Spleen (tissue), 11 donors: ENCODE measurements at regions not wholly inside any gene's neighbourhood (a gene's known extent, or its start where the extent isn't known, plus 50 kb on each side); places are given as distances from the start of the nearest gene placed in this dataset.

ENCODE experiments used
- DNase-seq: peaks from one replicate; pipeline ENCODE4 v3.0.0-alpha.2; 2020
- H3K27ac ChIP-seq, 8 donors: fragments of 200-600 bp; sonication (generic) in 7 of 8; 1 replicate in 4 of 8; 2 replicates in 4 of 8; pipeline versions ENCODE4 v1.5.0 to v1.8.0; 2016 to 2021; ENCODE audit warnings: inconsistent platforms in 4 of 8, mild to moderate bottlenecking in 4 of 8, moderate library complexity in 1 of 8
- H3K27me3 ChIP-seq, 7 donors: fragments of 200-600 bp; sonication (generic) in 6 of 7; replicated peaks in 1 of 7; 1 replicate in 4 of 7; 2 replicates in 3 of 7; pipeline versions ENCODE4 v1.5.0 to v1.8.0; 2016 to 2021; ENCODE audit warnings: inconsistent platforms in 3 of 7, mild to moderate bottlenecking in 1 of 7
- H3K36me3 ChIP-seq, 6 donors: fragments of 200-600 bp; sonication (generic) in 5 of 6; 1 replicate in 4 of 6; 2 replicates in 2 of 6; pipeline versions ENCODE4 v1.5.0 to v1.8.0; 2016 to 2021; ENCODE audit warnings: inconsistent platforms in 2 of 6
- H3K4me1 ChIP-seq, 6 donors: fragments of 200-600 bp; sonication (generic) in 5 of 6; 1 replicate in 3 of 6; 2 replicates in 3 of 6; pipeline versions ENCODE4 v1.5.0 to v1.8.0; 2016 to 2021; ENCODE audit warnings: inconsistent platforms in 3 of 6
- H3K4me3 ChIP-seq, 8 donors: fragments of 200-600 bp; sonication (generic) in 7 of 8; 1 replicate in 4 of 8; 2 replicates in 4 of 8; pipeline versions ENCODE4 v1.5.0 to v1.8.0; 2016 to 2021; ENCODE audit warnings: inconsistent platforms in 4 of 8, mild to moderate bottlenecking in 4 of 8, moderate library complexity in 2 of 8
- H3K9me3 ChIP-seq, 8 donors: fragments of 200-600 bp; sonication (generic) in 7 of 8; 1 replicate in 4 of 8; 2 replicates in 4 of 8; pipeline versions ENCODE4 v1.5.0 to v1.8.0; 2016 to 2021; ENCODE audit warnings: inconsistent platforms in 4 of 8
- POLR2A ChIP-seq, 3 donors: fragments of 450-650 bp; IDR thresholded peaks; one replicate each; pipeline ENCODE4 v1.5.1; 2017; ENCODE audit warnings: antibody characterized with exemption in 3 of 3, mild to moderate bottlenecking in 1 of 3
- POLR2AphosphoS5 ChIP-seq, 3 donors: sonication (generic); formaldehyde crosslinking; IDR thresholded peaks; one replicate each; pipeline ENCODE4 v1.5.1; 2017; ENCODE audit warnings: antibody characterized with exemption in 3 of 3
- WGBS, 5 donors: extraction: QIAGEN DNeasy Blood & Tissue Kit in 3 of 5; methylation state at CpG; one replicate each; pipeline versions ENCODE4 v1.1.5 to v1.1.7; 2013 to 2018; 5-methylcytosine and 5-hydroxymethylcytosine counted together
- intact Hi-C: fragments of 100-400 bp; cut with DNase I; formaldehyde crosslinking; loops from one replicate; pipeline ENCODE4 v1.15.0; 2023; ENCODE audit warnings: low total_unique reads
- TF ChIP-seq, protein P1 (sequence below), 11 experiments: fragments of 200-600 bp in 7 of 11; fragments of 450-650 bp in 4 of 11; sonication (generic) in 4 of 11; IDR thresholded peaks in 8 of 11; conservative IDR thresholded peaks in 3 of 11; 1 replicate in 7 of 11; 2 replicates in 4 of 11; pipeline versions ENCODE4 v1.4.0 to v1.8.0; 2016 to 2021; ENCODE audit warnings: antibody characterized with exemption in 11 of 11, inconsistent platforms in 4 of 11, mild to moderate bottlenecking in 1 of 11
- donor health status: healthy with polysubstance abuse.
- donor health status: DM: no; HTN: no; CAD: no; lungs with moderate emphysema.
- donor health status: DM: no; HTN: no; CAD: no.
- donor health status: Bipolar disorder and iron deficiency.
- donor health status: healthy.
- donor health status: DM: no; HTN: no; CAD: no.
- donor health status: DM: yes; HTN: yes; CAD: no.

DNA sequence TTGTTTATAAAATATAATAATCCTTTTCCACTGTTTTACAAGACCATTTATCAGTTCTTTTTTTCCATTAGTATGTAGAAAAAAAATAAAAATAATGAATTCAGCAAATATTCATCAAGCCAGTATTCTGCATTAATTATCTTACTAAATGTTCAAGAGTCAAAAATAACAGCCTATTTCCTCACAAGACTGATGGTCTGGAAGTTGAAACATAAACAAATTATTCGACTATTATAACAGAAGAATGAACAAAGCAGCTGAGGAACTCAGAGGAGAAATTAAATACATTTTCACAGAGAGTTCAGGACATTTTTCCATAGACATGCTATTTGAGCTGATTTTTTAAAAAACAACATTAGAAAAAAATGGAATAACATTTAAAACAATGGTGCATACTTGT, 2594.8 kb downstream of the ARAP2 start:
- Histone ChIP-seq H3K9me3 (peaks cover 0 to 6% (median 0%) of the 10 kb centered on the region in 8 donors), H3K27me3 (no peaks in the 10 kb centered on the region), H3K4me1 (no peaks in the 10 kb centered on the region), H3K27ac (no peak overlapping the region), H3K4me3 (no peak overlapping the region), H3K36me3 (no peaks in the 10 kb centered on the region)
- intact Hi-C loops = no loop called here
- no peak for TF ChIP-seq POLR2A (IDR thresholded peaks at IDR 0.05)
- TF ChIP-seq, protein P1, sequence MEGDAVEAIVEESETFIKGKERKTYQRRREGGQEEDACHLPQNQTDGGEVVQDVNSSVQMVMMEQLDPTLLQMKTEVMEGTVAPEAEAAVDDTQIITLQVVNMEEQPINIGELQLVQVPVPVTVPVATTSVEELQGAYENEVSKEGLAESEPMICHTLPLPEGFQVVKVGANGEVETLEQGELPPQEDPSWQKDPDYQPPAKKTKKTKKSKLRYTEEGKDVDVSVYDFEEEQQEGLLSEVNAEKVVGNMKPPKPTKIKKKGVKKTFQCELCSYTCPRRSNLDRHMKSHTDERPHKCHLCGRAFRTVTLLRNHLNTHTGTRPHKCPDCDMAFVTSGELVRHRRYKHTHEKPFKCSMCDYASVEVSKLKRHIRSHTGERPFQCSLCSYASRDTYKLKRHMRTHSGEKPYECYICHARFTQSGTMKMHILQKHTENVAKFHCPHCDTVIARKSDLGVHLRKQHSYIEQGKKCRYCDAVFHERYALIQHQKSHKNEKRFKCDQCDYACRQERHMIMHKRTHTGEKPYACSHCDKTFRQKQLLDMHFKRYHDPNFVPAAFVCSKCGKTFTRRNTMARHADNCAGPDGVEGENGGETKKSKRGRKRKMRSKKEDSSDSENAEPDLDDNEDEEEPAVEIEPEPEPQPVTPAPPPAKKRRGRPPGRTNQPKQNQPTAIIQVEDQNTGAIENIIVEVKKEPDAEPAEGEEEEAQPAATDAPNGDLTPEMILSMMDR (IDR thresholded peaks at IDR 0.05 in 8 of 11, conservative IDR thresholded peaks at IDR 0.05 in 3 of 11) = no peak
- TF ChIP-seq POLR2AphosphoS5 (IDR thresholded peaks at IDR 0.05) = no peak
- WGBS, 5 donors = 23 to 58% (median 30%) methylated on average over 1 of the region's 1 CpG
- DNase-seq = no peak

DNA sequence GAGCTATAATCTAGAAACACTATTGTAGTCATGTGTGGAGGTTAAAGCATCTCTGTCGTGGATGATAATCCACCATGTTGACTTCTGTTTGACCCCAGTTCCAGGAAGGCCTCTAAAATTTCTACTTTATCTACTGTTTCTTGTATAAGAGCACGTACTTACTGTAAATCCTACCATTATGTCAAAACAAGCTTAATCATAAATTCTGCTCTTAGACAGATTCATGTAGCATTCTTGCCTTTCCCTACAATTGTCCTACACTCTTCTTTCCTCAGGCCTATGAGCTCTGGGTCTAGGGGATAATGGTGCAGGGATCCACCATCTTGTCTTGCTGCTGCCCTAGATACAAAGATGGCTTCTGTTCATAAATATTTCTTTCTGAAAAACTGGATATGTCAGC, 2594.3 kb downstream of the ARAP2 start:
- Histone ChIP-seq H3K4me1 (no peaks in the 10 kb centered on the region), H3K9me3 (peaks cover 0 to 6% (median 0%) of the 10 kb centered on the region in 8 donors), H3K27me3 (no peaks in the 10 kb centered on the region), H3K36me3 (no peaks in the 10 kb centered on the region), H3K27ac (no peak overlapping the region), H3K4me3 (no peak overlapping the region)
- no peak for TF ChIP-seq POLR2A (IDR thresholded peaks at IDR 0.05)
- no peak for TF ChIP-seq POLR2AphosphoS5 (IDR thresholded peaks at IDR 0.05)
- TF ChIP-seq, protein P1 (IDR thresholded peaks at IDR 0.05 in 8 of 11, conservative IDR thresholded peaks at IDR 0.05 in 3 of 11) = no peak
- intact Hi-C loops = no loop called here
- WGBS, 5 donors = 51 to 71% (median 65%) methylated on average over 2 of the region's 2 CpGs
- no peak for DNase-seq

DNA sequence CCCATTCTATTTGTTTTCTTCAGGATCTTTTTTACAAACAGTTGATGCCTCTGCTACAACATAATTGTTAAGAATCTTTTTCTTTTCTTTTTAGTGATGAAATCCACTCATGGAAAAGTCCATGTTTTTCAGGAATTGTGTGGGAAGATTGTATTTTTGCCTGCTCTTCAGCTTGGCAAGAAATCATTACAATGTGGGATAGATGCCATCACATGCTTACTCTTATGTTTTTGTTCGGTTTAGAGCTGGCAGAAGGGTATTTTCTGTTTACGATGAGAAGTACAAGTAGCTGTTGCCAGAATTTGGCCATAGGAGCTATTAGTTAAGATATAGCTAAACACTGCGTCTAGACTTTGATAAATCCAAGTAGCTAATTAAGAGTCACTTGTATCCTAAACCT, 2585.3 kb downstream of the ARAP2 start:
- peaks cover 0 to 48% (median 26%) of the 10 kb centered on the region in 8 donors for H3K9me3 ChIP-seq
- 76 to 87% (median 79%) methylated on average over 3 of the region's 3 CpGs for WGBS, 5 donors
- H3K27ac ChIP-seq = no peak overlapping the region

DNA sequence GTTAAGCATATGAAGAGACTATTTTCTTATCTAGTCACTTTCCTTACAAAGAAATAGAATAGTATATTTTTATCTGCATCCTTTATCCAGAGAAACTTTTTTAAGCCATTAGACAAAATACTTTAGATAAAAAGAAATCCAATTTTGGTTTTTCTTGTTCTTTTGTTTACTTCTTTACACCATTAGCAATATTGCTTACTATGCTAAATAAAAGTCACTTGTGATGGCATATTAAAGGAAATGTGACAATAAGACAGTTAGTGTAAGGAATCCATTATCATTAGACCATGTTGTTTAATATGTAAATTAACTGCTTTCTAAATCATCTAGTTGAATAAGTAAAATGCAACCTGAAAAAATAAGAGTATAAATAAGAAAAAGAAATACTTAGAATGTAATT, 2582.7 kb downstream of the ARAP2 start:
- H3K4me3 ChIP-seq = no peak overlapping the region
- H3K9me3 ChIP-seq = peaks cover 0 to 64% (median 47%) of the 10 kb centered on the region in 8 donors
- TF ChIP-seq, protein P1 (IDR thresholded peaks at IDR 0.05 in 8 of 11, conservative IDR thresholded peaks at IDR 0.05 in 3 of 11) = no peak
- no peak for TF ChIP-seq POLR2AphosphoS5 (IDR thresholded peaks at IDR 0.05)
- no peak for TF ChIP-seq POLR2A (IDR thresholded peaks at IDR 0.05)
- H3K4me1 ChIP-seq = no peaks in the 10 kb centered on the region
- DNase-seq = no peak
- no peaks in the 10 kb centered on the region for H3K36me3 ChIP-seq
- intact Hi-C loops = no loop called here
- H3K27ac ChIP-seq = no peak overlapping the region
- no peaks in the 10 kb centered on the region for H3K27me3 ChIP-seq

More for the DNA sequence above, 2585.3 kb downstream of the ARAP2 start:
- Histone ChIP-seq H3K4me3 (no peak overlapping the region), H3K27me3 (no peaks in the 10 kb centered on the region), H3K36me3 (no peaks in the 10 kb centered on the region), H3K4me1 (no peaks in the 10 kb centered on the region)
- TF ChIP-seq POLR2A (IDR thresholded peaks at IDR 0.05) (no peak), POLR2AphosphoS5 (IDR thresholded peaks at IDR 0.05) (no peak)
- TF ChIP-seq, protein P1 (IDR thresholded peaks at IDR 0.05 in 8 of 11, conservative IDR thresholded peaks at IDR 0.05 in 3 of 11) = no peak
- no peak for DNase-seq
- intact Hi-C loops = no loop called here
